GM12891 (cell line): ENCODE measurements at regions not wholly inside any gene's neighbourhood (a gene's known extent, or its start where the extent isn't known, plus 50 kb on each side); places are given as distances from the start of the nearest gene placed in this dataset.

Experiments used
- POLR2AphosphoS5 ChIP-seq: IDR thresholded peaks from 2 replicates; pipeline ENCODE4 v1.6.1; 2011; ENCODE audit warnings: low read depth, low read length, control low read depth
- POU2F2 ChIP-seq: IDR thresholded peaks from 2 replicates; pipeline ENCODE4 v1.6.1; 2011; ENCODE audit warnings: low read depth, mild to moderate bottlenecking, control low read depth, low read length, moderate library complexity

- TF ChIP-seq POU2F2 (no peak), POLR2AphosphoS5 (no peak)
These were observed 482.8 kb upstream of the NAALADL2 start for GRCh38 chr3:174376346-174376745.
